AG10803 (cell line): ENCODE measurements at regions not wholly inside any gene's neighbourhood (a gene's known extent, or its start where the extent isn't known, plus 50 kb on each side); places are given as distances from the start of the nearest gene placed in this dataset.

Experiments
- DNase-seq: peaks from one replicate; pipeline ENCODE4 v3.0.0; 2010; ENCODE audit warnings: low read depth
- H3K4me3 ChIP-seq: 2 replicates; pipeline ENCODE4 v1.5.1; 2011; ENCODE audit warnings: mild to moderate bottlenecking, low read length, control low read depth
- CTCF ChIP-seq: conservative IDR thresholded peaks from 2 replicates; pipeline ENCODE4 v1.5.1; 2011; ENCODE audit warnings: mild to moderate bottlenecking, low read length, control low read depth, inconsistent platforms

- no peak for DNase-seq
- no peak overlapping the region for H3K4me3 ChIP-seq
- no peak for TF ChIP-seq CTCF
Measured at GRCh38 chr3:118548434-118548833, 486.2 kb downstream of the IGSF11 start.

GRCh38 chr3:118550122-118550521 lies 484.5 kb downstream of the IGSF11 start:
- no peak for TF ChIP-seq CTCF
- no peak for DNase-seq
- no peak overlapping the region for H3K4me3 ChIP-seq

GRCh38 chr3:118550556-118550955 lies 484.1 kb downstream of the IGSF11 start:
- H3K4me3 ChIP-seq = no peak overlapping the region
- no peak for DNase-seq
- TF ChIP-seq CTCF = no peak

- DNase-seq = no peak
- no peak for TF ChIP-seq CTCF
- no peak overlapping the region for H3K4me3 ChIP-seq
Measured at GRCh38 chr3:118554148-118554838, 480.4 kb downstream of the IGSF11 start.

GRCh38 chr3:118556983-118557382 lies 477.7 kb downstream of the IGSF11 start:
- TF ChIP-seq CTCF = no peak
- no peak overlapping the region for H3K4me3 ChIP-seq
- DNase-seq = no peak

- TF ChIP-seq CTCF = no peak
- H3K4me3 ChIP-seq = no peak overlapping the region
- DNase-seq = no peak
Measured at GRCh38 chr3:118557513-118557912, 477.1 kb downstream of the IGSF11 start.

GRCh38 chr3:118559286-118559685 lies 475.4 kb downstream of the IGSF11 start:
- DNase-seq = no peak
- TF ChIP-seq CTCF = no peak
- no peak overlapping the region for H3K4me3 ChIP-seq
